ENCODE measurements at regions not wholly inside any gene's neighbourhood (a gene's known extent, or its start where the extent isn't known, plus 50 kb on each side); places are given as distances from the start of the nearest gene placed in this dataset.

GRCh38 chr1:193456811-193457280 is 270.4 kb upstream of the B3GALT2 start:
- TF ChIP-seq POLR2A (IDR thresholded peaks at IDR 0.05; ENCODE audit: low read depth, low read length) (no peak), CHD4 (IDR thresholded peaks at IDR 0.05) (no peak), KAT2A (conservative IDR thresholded peaks at IDR 0.05; ENCODE audit: control insufficient read depth, low read depth, low read length) (no peak), ELK1 (IDR thresholded peaks at IDR 0.05; ENCODE audit: low read depth, low read length) (no peak), JUND (IDR thresholded peaks at IDR 0.05; ENCODE audit: low read depth, low read length) (no peak), RFX5 (IDR thresholded peaks at IDR 0.05; ENCODE audit: low read depth, low read length) (no peak), SUZ12 (IDR thresholded peaks at IDR 0.05; ENCODE audit: unreplicated experiment) (no peak), REST (IDR thresholded peaks at IDR 0.05; ENCODE audit: low read depth, low read length) (no peak), ATF2 (IDR thresholded peaks at IDR 0.05; ENCODE audit: low read length) (no peak), RAD21 (IDR thresholded peaks at IDR 0.05; ENCODE audit: insufficient read depth, low read depth, low read length) (no peak), EGR1 (IDR thresholded peaks at IDR 0.05; ENCODE audit: borderline replicate concordance in 1 of 2, low read depth in 2 of 2, low read length in 2 of 2) (no peak), ZNF384 (IDR thresholded peaks at IDR 0.05; ENCODE audit: borderline replicate concordance, low read depth, low read length) (no peak)
